Adrenal gland (tissue), 5 donors: ENCODE measurements at regions not wholly inside any gene's neighbourhood (a gene's known extent, or its start where the extent isn't known, plus 50 kb on each side); places are given as distances from the start of the nearest gene placed in this dataset.

ENCODE experiments used
- POLR2A ChIP-seq, 2 donors: fragments of 450-650 bp; IDR thresholded peaks; one replicate each; pipeline ENCODE4 v1.6.1; 2017; ENCODE audit warnings: antibody characterized with exemption in 2 of 2, mild to moderate bottlenecking in 2 of 2, moderate library complexity in 1 of 2
- TF ChIP-seq, protein P1 (sequence below), 6 experiments: fragments of 450-650 bp in 4 of 6; fragments of 200-600 bp in 2 of 6; sonication (generic) in 1 of 6; IDR thresholded peaks; 1 replicate in 5 of 6; 2 replicates in 1 of 6; pipeline versions ENCODE4 v1.5.1 to v1.8.0; 2016 to 2021; ENCODE audit warnings: antibody characterized with exemption in 6 of 6, mild to moderate bottlenecking in 2 of 6, moderate library complexity in 1 of 6
- donor health status: DM: no; HTN: no; CAD: no.

DNA sequence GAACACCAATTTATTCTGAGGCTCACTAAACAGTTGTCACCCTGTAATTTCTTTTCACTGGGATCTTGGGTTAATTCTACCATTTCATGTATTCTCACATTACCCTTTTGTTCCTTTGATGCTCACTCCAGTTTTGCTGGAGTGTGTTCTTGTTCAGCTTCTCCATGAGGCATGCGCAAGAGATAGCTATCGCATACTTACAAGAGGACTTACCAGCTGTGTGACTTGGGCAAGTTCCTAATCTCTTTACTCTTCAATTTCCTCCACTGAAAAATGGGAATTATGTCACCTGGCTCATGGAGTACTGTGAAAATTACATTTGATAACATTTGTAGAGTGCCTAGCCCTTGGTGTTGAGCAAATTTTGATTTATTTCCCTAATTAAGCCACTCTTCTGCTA is 56.5 kb upstream of the JDP2 start:
- TF ChIP-seq, protein P1, sequence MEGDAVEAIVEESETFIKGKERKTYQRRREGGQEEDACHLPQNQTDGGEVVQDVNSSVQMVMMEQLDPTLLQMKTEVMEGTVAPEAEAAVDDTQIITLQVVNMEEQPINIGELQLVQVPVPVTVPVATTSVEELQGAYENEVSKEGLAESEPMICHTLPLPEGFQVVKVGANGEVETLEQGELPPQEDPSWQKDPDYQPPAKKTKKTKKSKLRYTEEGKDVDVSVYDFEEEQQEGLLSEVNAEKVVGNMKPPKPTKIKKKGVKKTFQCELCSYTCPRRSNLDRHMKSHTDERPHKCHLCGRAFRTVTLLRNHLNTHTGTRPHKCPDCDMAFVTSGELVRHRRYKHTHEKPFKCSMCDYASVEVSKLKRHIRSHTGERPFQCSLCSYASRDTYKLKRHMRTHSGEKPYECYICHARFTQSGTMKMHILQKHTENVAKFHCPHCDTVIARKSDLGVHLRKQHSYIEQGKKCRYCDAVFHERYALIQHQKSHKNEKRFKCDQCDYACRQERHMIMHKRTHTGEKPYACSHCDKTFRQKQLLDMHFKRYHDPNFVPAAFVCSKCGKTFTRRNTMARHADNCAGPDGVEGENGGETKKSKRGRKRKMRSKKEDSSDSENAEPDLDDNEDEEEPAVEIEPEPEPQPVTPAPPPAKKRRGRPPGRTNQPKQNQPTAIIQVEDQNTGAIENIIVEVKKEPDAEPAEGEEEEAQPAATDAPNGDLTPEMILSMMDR (IDR thresholded peaks at IDR 0.05), result no peak
- no peak for TF ChIP-seq POLR2A (IDR thresholded peaks at IDR 0.05)
